GM19372 (cell line): ENCODE measurements at regions not wholly inside any gene's neighbourhood (a gene's known extent, or its start where the extent isn't known, plus 50 kb on each side); places are given as distances from the start of the nearest gene placed in this dataset.
"Not testable (repeated sequence)": the region's sequence is repeated elsewhere in the genome, so short reads cannot be mapped to it uniquely, and the experiment has no call there.

Experiments used
- ATAC-seq: cut with Tn5 transposase; IDR thresholded peaks from one replicate; pipeline ENCODE4 v1.9.1; 2021; ENCODE audit warnings: mild to moderate bottlenecking, low read depth, moderate library complexity; ENCODE audit not compliant: unreplicated experiment

- ATAC-seq, result no peak
Measured at GRCh38 chr10:84838851-84839250, 510.5 kb downstream of the CCSER2 start.

- ATAC-seq, result no peak
Measured at GRCh38 chr10:84842593-84842992, 514.2 kb downstream of the CCSER2 start.

- ATAC-seq, result no peak
Measured at GRCh38 chr10:84844461-84844860, 516.1 kb downstream of the CCSER2 start.

- ATAC-seq, result no peak
Measured at GRCh38 chr10:84845628-84846261, 517.4 kb downstream of the CCSER2 start.

GRCh38 chr10:84846658-84847316, 518.4 kb downstream of the CCSER2 start:
- no peak for ATAC-seq

GRCh38 chr10:84848967-84849366, 520.6 kb downstream of the CCSER2 start:
- no peak for ATAC-seq

- no peak for ATAC-seq
Measured at GRCh38 chr10:84850826-84851225, 522.4 kb downstream of the CCSER2 start.

GRCh38 chr10:84854439-84854838, 526.0 kb downstream of the CCSER2 start:
- no peak for ATAC-seq

- ATAC-seq, result no peak
Measured at GRCh38 chr10:84860855-84861254, 532.5 kb downstream of the CCSER2 start.

GRCh38 chr10:84862551-84862950, 534.2 kb downstream of the CCSER2 start:
- no peak for ATAC-seq

- no peak for ATAC-seq
Measured at GRCh38 chr10:84863675-84864074, 535.3 kb downstream of the CCSER2 start.

GRCh38 chr10:84876116-84876999, 548.0 kb downstream of the CCSER2 start:
- no peak for ATAC-seq

- ATAC-seq, result no peak
Measured at GRCh38 chr10:84879991-84880390, 551.6 kb downstream of the CCSER2 start.

GRCh38 chr10:84881696-84882095, 553.3 kb downstream of the CCSER2 start:
- not testable (repeated sequence) for ATAC-seq

GRCh38 chr10:84890706-84891105, 562.3 kb downstream of the CCSER2 start:
- ATAC-seq, result no peak

GRCh38 chr10:84891631-84892030, 563.2 kb downstream of the CCSER2 start:
- no peak for ATAC-seq

- no peak for ATAC-seq
Measured at GRCh38 chr10:84895541-84895940, 567.2 kb downstream of the CCSER2 start.

GRCh38 chr10:84896909-84897308, 568.5 kb downstream of the CCSER2 start:
- ATAC-seq, result no peak

- ATAC-seq, result no peak
Measured at GRCh38 chr10:84899268-84899667, 570.9 kb downstream of the CCSER2 start.

- no peak for ATAC-seq
Measured at GRCh38 chr10:84900141-84900540, 571.8 kb downstream of the CCSER2 start.

- ATAC-seq, result no peak
Measured at GRCh38 chr10:84901885-84902284, 573.5 kb downstream of the CCSER2 start.
